H1 (cell line): ENCODE measurements at regions not wholly inside any gene's neighbourhood (a gene's known extent, or its start where the extent isn't known, plus 50 kb on each side); places are given as distances from the start of the nearest gene placed in this dataset.

ENCODE experiments used
- CTCF ChIP-seq, 3 experiments: IDR thresholded peaks; 1 replicate in 2 of 3; 2 replicates in 1 of 3; pipeline versions ENCODE4 v1.5.1 to v1.6.1; 2011; ENCODE audit warnings: low read length in 3 of 3, mild to moderate bottlenecking in 3 of 3, inconsistent platforms in 2 of 3, low read depth in 1 of 3, moderate library complexity in 1 of 3; ENCODE audit not compliant: insufficient read depth in 1 of 3; ENCODE audit errors: control extremely low read depth in 1 of 3
- JUN ChIP-seq: IDR thresholded peaks from 2 replicates; pipeline ENCODE4 v1.6.1; 2011; ENCODE audit warnings: low read depth, mild to moderate bottlenecking, improper control_type of control experiment, low read length
- TAF7 ChIP-seq: optimal IDR thresholded peaks from 2 replicates; pipeline ENCODE3; 2011; ENCODE audit warnings: low read depth, mild to moderate bottlenecking, inconsistent platforms, low read length, moderate library complexity, borderline replicate concordance
- YY1 ChIP-seq: IDR thresholded peaks from 2 replicates; pipeline ENCODE4 v1.6.1; 2011; ENCODE audit warnings: low read depth, mild to moderate bottlenecking, low read length
- TF ChIP-seq, protein P1 (sequence below): IDR thresholded peaks from 2 replicates; pipeline ENCODE4 v1.6.1; 2011; ENCODE audit warnings: low read length, improper control_type of control experiment

- TF ChIP-seq, protein P1, sequence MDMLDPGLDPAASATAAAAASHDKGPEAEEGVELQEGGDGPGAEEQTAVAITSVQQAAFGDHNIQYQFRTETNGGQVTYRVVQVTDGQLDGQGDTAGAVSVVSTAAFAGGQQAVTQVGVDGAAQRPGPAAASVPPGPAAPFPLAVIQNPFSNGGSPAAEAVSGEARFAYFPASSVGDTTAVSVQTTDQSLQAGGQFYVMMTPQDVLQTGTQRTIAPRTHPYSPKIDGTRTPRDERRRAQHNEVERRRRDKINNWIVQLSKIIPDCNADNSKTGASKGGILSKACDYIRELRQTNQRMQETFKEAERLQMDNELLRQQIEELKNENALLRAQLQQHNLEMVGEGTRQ = no peak
- TF ChIP-seq YY1 = no peak
- TF ChIP-seq CTCF (IDR thresholded peaks at IDR 0.05; ENCODE audit: control extremely low read depth in 1 of 3, insufficient read depth in 1 of 3, low read depth in 1 of 3, low read length in 3 of 3) = no peak
- no peak for TF ChIP-seq TAF7
- no peak for TF ChIP-seq JUN
These were observed 985.0 kb downstream of the C4orf33 start for GRCh38 chr4:130080872-130081451.
